ENCODE measurements at regions not wholly inside any gene's neighbourhood (a gene's known extent, or its start where the extent isn't known, plus 50 kb on each side); places are given as distances from the start of the nearest gene placed in this dataset.

DNA sequence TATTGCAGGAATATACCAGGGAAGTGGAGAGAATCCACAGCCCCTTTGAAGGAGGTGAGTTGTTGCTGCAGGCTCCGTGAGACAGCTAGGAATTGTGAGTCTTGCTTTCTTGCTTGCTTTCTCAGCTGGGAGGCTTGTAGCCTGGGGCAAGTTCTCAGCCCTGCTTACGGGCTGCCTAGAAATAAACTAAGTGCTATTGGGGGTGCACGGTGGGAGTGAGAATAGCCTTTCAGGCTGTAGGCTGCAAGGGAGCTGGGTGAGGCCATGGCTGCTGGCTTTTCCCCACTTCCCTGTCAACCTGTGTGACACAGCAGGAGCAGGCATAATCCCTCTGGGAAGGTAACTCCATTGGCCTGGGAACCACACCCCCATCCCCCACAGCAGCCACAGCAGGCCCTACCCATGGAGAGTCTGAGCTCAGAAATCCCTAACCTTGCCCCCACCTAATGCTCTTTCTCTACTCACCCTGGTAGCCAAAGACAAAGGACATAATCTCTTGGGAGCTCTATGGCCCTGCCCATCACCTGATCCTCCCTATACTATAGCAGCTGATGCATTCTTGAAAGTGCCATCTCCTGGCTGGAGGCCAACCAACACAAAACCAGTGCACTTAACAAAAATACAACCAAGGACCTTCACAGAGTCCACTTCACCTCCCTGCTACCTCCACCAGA is 113.0 kb downstream of the MMRN1 start:
- H3K36me3 ChIP-seq (ENCODE audit: control insufficient read depth, insufficient read depth, low read length) = no peaks in the 10 kb centered on the region
- no CpG with 5 or more reads among the region's 3 CpGs for WGBS (ENCODE audit: insufficient coverage, insufficient read length)
- no peak overlapping the region for H3K27ac ChIP-seq (ENCODE audit: low read length)
- H3K9me3 ChIP-seq (ENCODE audit: control insufficient read depth, insufficient read depth, low read length) = no peaks in the 10 kb centered on the region
- no peaks in the 10 kb centered on the region for H3K27me3 ChIP-seq (ENCODE audit: control insufficient read depth, insufficient read depth, low read length)
- 0 out of 2 replicates have a peak, but pooled peaks cover 2% of the 10 kb centered on the region for H3K4me1 ChIP-seq (ENCODE audit: control insufficient read depth, insufficient read depth, low read length)
- DNase-seq (ENCODE audit: low read depth, low spot score) = no peak
- no peak overlapping the region for H3K4me3 ChIP-seq (ENCODE audit: low read length)

DNA sequence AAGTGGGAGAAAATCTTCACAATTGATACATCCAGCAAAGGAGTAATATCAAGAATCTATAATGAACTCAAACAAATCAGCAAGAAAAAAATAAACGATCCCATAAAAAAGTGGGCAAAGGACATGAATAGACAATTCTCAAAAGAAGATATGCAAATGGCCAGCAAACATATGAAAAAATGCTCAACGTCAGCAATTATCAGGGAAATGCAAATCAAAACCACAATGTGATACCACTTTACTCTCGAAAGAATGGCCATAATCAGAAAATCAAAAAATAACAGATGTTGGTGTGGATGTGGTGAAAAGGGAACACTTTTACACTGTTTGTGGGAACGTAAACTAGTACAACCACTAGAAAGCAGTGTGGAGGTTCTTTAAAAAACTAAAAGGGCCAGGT is 114.3 kb upstream of the CCSER1 start:
- no CpG with 5 or more reads among the region's 4 CpGs for WGBS (ENCODE audit: insufficient coverage, insufficient read length)
- H3K4me1 ChIP-seq (ENCODE audit: control insufficient read depth, insufficient read depth, low read length) = no peaks in the 10 kb centered on the region

DNA sequence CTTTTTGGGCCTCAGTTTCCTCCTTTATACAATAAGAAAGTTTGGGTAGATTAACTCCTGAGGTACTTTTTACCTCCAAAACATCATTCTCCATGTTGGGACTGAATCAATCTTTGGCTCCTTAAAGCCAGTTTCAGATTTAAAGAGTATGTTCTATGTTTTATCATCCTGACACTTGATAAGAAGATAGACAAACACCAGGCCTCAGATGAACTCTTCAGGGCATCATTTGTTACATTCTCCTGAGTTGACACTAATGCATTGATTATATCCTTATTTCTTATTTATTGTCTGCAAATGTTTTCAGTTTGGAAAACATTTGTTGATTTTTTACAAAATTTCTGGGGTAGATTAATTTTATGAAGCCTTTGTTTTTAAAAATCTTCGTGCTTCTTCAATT is 102.7 kb upstream of the CCSER1 start:
- Histone ChIP-seq H3K27ac (ENCODE audit: low read length) (no peak overlapping the region), H3K36me3 (ENCODE audit: control insufficient read depth, insufficient read depth, low read length) (no peaks in the 10 kb centered on the region), H3K27me3 (ENCODE audit: control insufficient read depth, insufficient read depth, low read length) (no peaks in the 10 kb centered on the region), H3K9me3 (ENCODE audit: control insufficient read depth, insufficient read depth, low read length) (no peaks in the 10 kb centered on the region), H3K4me1 (ENCODE audit: control insufficient read depth, insufficient read depth, low read length) (no peaks in the 10 kb centered on the region), H3K4me3 (ENCODE audit: low read length) (no peak overlapping the region)
- no CpG with 5 or more reads among the region's 1 CpG for WGBS (ENCODE audit: insufficient coverage, insufficient read length)
- DNase-seq (ENCODE audit: low read depth, low spot score) = no peak

More for the DNA sequence above, 114.3 kb upstream of the CCSER1 start:
- Histone ChIP-seq H3K9me3 (ENCODE audit: control insufficient read depth, insufficient read depth, low read length) (no peaks in the 10 kb centered on the region), H3K36me3 (ENCODE audit: control insufficient read depth, insufficient read depth, low read length) (no peaks in the 10 kb centered on the region), H3K27ac (ENCODE audit: low read length) (no peak overlapping the region), H3K4me3 (ENCODE audit: low read length) (no peak overlapping the region), H3K27me3 (ENCODE audit: control insufficient read depth, insufficient read depth, low read length) (no peaks in the 10 kb centered on the region)
- DNase-seq (ENCODE audit: low read depth, low spot score) = no peak

DNA sequence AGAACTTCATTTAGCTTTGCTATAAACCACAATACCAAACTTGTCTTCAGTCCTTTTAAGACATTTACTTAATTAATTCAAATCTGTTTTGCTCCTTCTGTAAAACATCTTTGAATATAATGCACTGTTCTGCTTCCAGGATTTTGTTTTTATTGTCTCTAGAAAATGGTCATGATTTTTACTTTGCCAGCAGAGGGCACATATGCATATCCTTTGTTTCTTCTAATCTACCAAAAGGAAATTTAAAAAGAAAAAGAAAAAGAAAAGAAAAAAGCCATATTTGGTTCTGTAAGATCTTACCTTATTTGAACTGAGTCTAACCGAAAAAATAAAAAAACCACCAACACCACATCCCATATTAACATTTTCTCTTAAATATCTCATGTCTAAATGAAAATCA is 101.9 kb upstream of the CCSER1 start:
- WGBS (ENCODE audit: insufficient coverage, insufficient read length) = 100% methylated on average over 1 of the region's 1 CpG
- no peak for DNase-seq (ENCODE audit: low read depth, low spot score)
- no peaks in the 10 kb centered on the region for H3K9me3 ChIP-seq (ENCODE audit: control insufficient read depth, insufficient read depth, low read length)
- no peaks in the 10 kb centered on the region for H3K36me3 ChIP-seq (ENCODE audit: control insufficient read depth, insufficient read depth, low read length)
- no peaks in the 10 kb centered on the region for H3K27me3 ChIP-seq (ENCODE audit: control insufficient read depth, insufficient read depth, low read length)
- no peak overlapping the region for H3K27ac ChIP-seq (ENCODE audit: low read length)
- H3K4me1 ChIP-seq (ENCODE audit: control insufficient read depth, insufficient read depth, low read length) = no peaks in the 10 kb centered on the region
- H3K4me3 ChIP-seq (ENCODE audit: low read length) = no peak overlapping the region

DNA sequence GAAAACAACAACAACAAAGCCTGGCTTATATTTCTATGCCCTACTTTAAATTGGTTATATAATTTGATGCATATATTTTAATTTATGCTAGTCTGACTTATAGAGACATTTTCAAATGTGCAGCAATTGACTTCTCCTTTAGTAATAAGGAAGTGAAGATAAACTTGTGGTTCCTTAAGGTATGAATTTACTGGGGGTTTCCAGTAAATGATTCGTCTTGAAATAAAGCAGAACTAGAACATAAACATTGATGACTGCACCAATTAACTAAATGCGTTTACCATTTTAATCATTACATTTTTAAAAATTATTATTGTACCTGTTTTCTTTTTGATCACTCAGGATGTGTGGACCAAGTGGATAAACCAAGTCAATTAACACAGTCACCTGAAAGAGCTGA is 99.6 kb upstream of the CCSER1 start:
- DNase-seq (ENCODE audit: low read depth, low spot score) = no peak
- no peaks in the 10 kb centered on the region for H3K4me1 ChIP-seq (ENCODE audit: control insufficient read depth, insufficient read depth, low read length)
- no peak overlapping the region for H3K27ac ChIP-seq (ENCODE audit: low read length)
- WGBS (ENCODE audit: insufficient coverage, insufficient read length) = 100% methylated on average over 1 of the region's 2 CpGs
- H3K36me3 ChIP-seq (ENCODE audit: control insufficient read depth, insufficient read depth, low read length) = no peaks in the 10 kb centered on the region
- H3K27me3 ChIP-seq (ENCODE audit: control insufficient read depth, insufficient read depth, low read length) = no peaks in the 10 kb centered on the region
- H3K9me3 ChIP-seq (ENCODE audit: control insufficient read depth, insufficient read depth, low read length) = no peaks in the 10 kb centered on the region
- H3K4me3 ChIP-seq (ENCODE audit: low read length) = no peak overlapping the region

DNA sequence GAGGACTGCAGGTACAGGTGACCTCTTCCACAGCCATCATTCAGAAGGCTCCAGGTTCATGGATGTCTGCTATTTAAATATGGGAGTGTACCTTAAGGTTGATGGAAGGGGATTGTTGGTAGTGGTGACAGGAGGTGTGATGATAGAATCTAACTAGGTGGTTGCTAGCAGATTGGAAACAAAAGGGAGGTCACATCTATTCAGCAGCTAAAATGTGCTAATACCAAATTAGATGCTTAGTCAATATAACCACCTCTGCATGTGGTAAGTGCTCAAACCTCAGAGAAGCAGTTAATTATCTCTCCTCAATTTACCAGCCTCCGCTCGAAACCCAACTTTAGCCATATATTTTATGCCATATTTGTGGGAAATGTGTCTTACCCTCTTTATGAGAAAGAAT is 98.7 kb upstream of the CCSER1 start:
- H3K4me1 ChIP-seq (ENCODE audit: control insufficient read depth, insufficient read depth, low read length) = no peaks in the 10 kb centered on the region
- H3K4me3 ChIP-seq (ENCODE audit: low read length) = no peak overlapping the region
- no CpG with 5 or more reads among the region's 2 CpGs for WGBS (ENCODE audit: insufficient coverage, insufficient read length)
- H3K9me3 ChIP-seq (ENCODE audit: control insufficient read depth, insufficient read depth, low read length) = no peaks in the 10 kb centered on the region
- no peak for DNase-seq (ENCODE audit: low read depth, low spot score)
- H3K27me3 ChIP-seq (ENCODE audit: control insufficient read depth, insufficient read depth, low read length) = no peaks in the 10 kb centered on the region
- H3K27ac ChIP-seq (ENCODE audit: low read length) = no peak overlapping the region
- H3K36me3 ChIP-seq (ENCODE audit: control insufficient read depth, insufficient read depth, low read length) = no peaks in the 10 kb centered on the region

DNA sequence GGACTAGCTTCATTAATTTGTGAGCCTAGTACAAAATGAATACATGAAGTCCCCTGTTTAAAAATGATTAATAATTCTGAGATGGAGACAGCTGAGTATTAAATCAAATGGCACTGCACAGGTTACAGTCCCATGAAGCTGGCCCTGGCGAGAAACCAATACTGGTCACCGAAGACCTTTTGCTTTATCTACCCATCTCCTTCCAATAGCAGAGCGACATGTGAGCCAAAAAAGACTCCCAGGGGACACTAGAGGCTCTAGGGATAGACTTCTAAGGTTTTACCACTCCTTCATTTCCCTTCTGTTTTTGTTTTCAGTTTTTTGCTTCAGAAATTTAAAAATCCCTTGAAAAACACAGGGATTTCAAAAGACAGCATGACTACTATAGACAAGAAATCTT is 97.0 kb upstream of the CCSER1 start:
- H3K27me3 ChIP-seq (ENCODE audit: control insufficient read depth, insufficient read depth, low read length) = no peaks in the 10 kb centered on the region
- H3K4me1 ChIP-seq (ENCODE audit: control insufficient read depth, insufficient read depth, low read length) = no peaks in the 10 kb centered on the region
- WGBS (ENCODE audit: insufficient coverage, insufficient read length) = no CpG with 5 or more reads among the region's 3 CpGs

DNA sequence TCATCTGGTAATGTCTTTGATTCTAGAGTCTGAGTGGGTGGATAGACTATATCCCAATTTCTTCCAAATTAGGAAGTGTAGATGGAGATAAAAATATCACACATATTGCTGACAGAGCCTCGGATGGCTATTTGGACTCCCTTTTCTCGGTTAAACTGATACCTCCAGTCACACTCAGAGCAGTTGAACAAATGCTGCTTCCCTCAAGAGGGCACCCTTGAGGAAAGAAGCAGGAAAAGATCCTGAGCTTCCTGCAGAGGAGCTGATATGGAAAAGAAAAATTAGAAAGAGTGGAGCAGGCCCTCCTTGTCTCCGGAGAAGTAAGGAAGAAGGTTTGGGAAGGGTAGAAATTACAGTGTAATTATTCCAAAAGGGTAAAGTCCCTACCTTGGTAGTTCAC is 96.2 kb upstream of the CCSER1 start:
- no CpG with 5 or more reads among the region's 3 CpGs for WGBS (ENCODE audit: insufficient coverage, insufficient read length)
- Histone ChIP-seq H3K9me3 (ENCODE audit: control insufficient read depth, insufficient read depth, low read length) (no peaks in the 10 kb centered on the region), H3K4me3 (ENCODE audit: low read length) (no peak overlapping the region), H3K27me3 (ENCODE audit: control insufficient read depth, insufficient read depth, low read length) (no peaks in the 10 kb centered on the region), H3K36me3 (ENCODE audit: control insufficient read depth, insufficient read depth, low read length) (no peaks in the 10 kb centered on the region), H3K4me1 (ENCODE audit: control insufficient read depth, insufficient read depth, low read length) (no peaks in the 10 kb centered on the region), H3K27ac (ENCODE audit: low read length) (no peak overlapping the region)
- peak; percentile 13 for DNase-seq (ENCODE audit: low read depth, low spot score)

More for the DNA sequence above, 97.0 kb upstream of the CCSER1 start:
- Histone ChIP-seq H3K36me3 (ENCODE audit: control insufficient read depth, insufficient read depth, low read length) (no peaks in the 10 kb centered on the region), H3K4me3 (ENCODE audit: low read length) (no peak overlapping the region), H3K9me3 (ENCODE audit: control insufficient read depth, insufficient read depth, low read length) (no peaks in the 10 kb centered on the region), H3K27ac (ENCODE audit: low read length) (no peak overlapping the region)
- no peak for DNase-seq (ENCODE audit: low read depth, low spot score)

DNA sequence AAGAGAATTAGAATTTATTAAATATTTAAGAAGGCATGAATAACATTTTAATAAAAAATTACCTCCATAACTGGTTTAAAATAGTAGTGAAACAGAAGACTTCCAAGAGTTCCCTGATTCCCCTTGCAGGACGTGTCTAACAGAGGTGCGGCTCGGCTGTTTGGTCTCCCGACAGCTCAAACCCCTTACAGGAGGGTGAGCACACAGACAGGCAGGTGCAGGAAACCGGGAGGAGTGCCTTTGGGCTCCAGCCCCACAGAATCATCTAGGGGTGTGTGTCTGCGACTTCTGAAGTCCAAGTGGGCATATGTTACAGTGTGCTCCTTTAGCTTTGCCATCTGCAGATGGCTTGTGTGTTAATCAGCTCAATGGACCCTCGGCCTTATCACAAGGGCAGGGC is 88.1 kb upstream of the CCSER1 start:
- Histone ChIP-seq H3K36me3 (ENCODE audit: control insufficient read depth, insufficient read depth, low read length) (no peaks in the 10 kb centered on the region), H3K27ac (ENCODE audit: low read length) (no peak overlapping the region), H3K4me3 (ENCODE audit: low read length) (no peak overlapping the region), H3K4me1 (ENCODE audit: control insufficient read depth, insufficient read depth, low read length) (no peaks in the 10 kb centered on the region), H3K27me3 (ENCODE audit: control insufficient read depth, insufficient read depth, low read length) (no peaks in the 10 kb centered on the region), H3K9me3 (ENCODE audit: control insufficient read depth, insufficient read depth, low read length) (no peaks in the 10 kb centered on the region)
- no CpG with 5 or more reads among the region's 7 CpGs for WGBS (ENCODE audit: insufficient coverage, insufficient read length)
- DNase-seq (ENCODE audit: low read depth, low spot score) = no peak

DNA sequence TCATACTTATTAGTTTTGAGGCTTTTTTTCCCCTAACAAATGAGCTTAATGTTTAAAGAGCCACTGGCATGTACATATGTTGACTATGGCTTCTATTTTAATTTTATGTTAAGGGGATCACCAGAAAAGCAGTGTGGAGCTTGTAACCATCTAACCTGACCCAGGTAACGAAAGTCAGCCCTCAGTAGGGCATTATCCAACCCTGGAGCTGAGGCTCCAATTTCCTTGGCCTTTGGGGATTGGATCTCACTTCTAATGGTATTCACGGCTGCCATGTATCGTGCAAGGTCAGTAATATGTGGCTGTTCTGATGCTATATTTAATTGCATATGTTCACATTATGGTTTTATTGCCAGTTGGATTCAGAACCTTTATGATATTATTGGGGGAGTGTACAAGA is 75.2 kb upstream of the CCSER1 start:
- WGBS (ENCODE audit: insufficient coverage, insufficient read length) = no CpG with 5 or more reads among the region's 3 CpGs
- DNase-seq (ENCODE audit: low read depth, low spot score) = no peak
- no peaks in the 10 kb centered on the region for H3K27me3 ChIP-seq (ENCODE audit: control insufficient read depth, insufficient read depth, low read length)
- no peak overlapping the region for H3K4me3 ChIP-seq (ENCODE audit: low read length)
- H3K36me3 ChIP-seq (ENCODE audit: control insufficient read depth, insufficient read depth, low read length) = no peaks in the 10 kb centered on the region
- no peak overlapping the region for H3K27ac ChIP-seq (ENCODE audit: low read length)
- no peaks in the 10 kb centered on the region; the same call in 1 of the 2 replicates for H3K4me1 ChIP-seq (ENCODE audit: control insufficient read depth, insufficient read depth, low read length)
- no peaks in the 10 kb centered on the region for H3K9me3 ChIP-seq (ENCODE audit: control insufficient read depth, insufficient read depth, low read length)

DNA sequence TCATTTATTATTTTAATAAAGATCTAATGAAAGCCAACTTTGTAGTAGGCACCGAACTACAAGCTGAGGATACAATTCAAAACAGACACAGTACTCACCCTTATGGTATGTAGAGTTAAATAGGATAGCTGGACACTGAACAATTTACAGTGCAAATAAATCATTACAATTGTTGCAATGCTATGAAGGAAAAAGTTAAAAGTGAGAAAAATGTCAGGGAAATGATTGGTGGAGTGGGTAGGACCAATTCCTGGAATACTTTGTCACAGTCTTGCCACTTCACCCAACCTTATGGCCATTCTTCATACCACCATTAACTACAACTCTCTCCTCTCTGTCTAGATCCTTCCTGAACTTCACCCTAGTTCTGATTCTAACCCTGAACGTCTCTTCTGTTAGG is 70.1 kb upstream of the CCSER1 start:
- no peak overlapping the region for H3K4me3 ChIP-seq (ENCODE audit: low read length)
- no peaks in the 10 kb centered on the region for H3K9me3 ChIP-seq (ENCODE audit: control insufficient read depth, insufficient read depth, low read length)
- H3K27ac ChIP-seq (ENCODE audit: low read length) = no peak overlapping the region
- no CpG with 5 or more reads among the region's 2 CpGs for WGBS (ENCODE audit: insufficient coverage, insufficient read length)
- no peaks in the 10 kb centered on the region for H3K36me3 ChIP-seq (ENCODE audit: control insufficient read depth, insufficient read depth, low read length)
- no peak for DNase-seq (ENCODE audit: low read depth, low spot score)
- H3K27me3 ChIP-seq (ENCODE audit: control insufficient read depth, insufficient read depth, low read length) = no peaks in the 10 kb centered on the region
- no peaks in the 10 kb centered on the region; the same call in 1 of the 2 replicates for H3K4me1 ChIP-seq (ENCODE audit: control insufficient read depth, insufficient read depth, low read length)

Measured in iPS DF 6.9 (cell line).